ENCODE measurements at regions not wholly inside any gene's neighbourhood (a gene's known extent, or its start where the extent isn't known, plus 50 kb on each side); places are given as distances from the start of the nearest gene placed in this dataset.

DNA sequence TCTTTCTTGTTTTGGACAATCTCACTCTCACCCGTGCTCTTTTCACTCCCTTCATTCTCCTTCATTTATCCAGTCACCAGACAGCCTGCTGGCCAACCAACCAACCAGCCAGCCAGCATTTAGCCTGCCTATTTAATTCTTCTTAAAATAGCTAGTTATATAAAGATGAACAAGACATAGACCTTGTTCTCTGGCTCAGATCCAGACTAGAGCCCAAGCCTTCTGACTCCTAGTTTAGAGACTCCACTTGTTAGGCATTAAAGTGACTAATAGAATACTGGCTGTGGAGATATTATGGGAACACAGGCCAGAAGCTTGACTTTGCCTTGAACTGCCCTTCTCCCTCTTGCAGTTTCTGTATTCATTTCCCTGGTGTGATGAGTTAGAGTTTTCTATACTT lies 215.3 kb upstream of the THRB start:
- no peak overlapping the region for H4K5ac ChIP-seq (ENCODE audit: low read depth, low read length)
- H3K4ac ChIP-seq (ENCODE audit: low read depth, low read length), result no peak overlapping the region
- no peak overlapping the region for H3K4me2 ChIP-seq (ENCODE audit: low read depth, low read length)
- H3K79me1 ChIP-seq (ENCODE audit: low read depth in 1 of 2, low read length in 2 of 2), result no peaks in the 10 kb centered on the region
- CTCF ChIA-PET, result no interaction called here
- H3K18ac ChIP-seq (ENCODE audit: low read depth, low read length), result no peak overlapping the region
- POLR2A ChIA-PET (ENCODE audit: unreplicated experiment), result no interaction called here
- no peak overlapping the region for H3K27ac ChIP-seq (ENCODE audit: insufficient read depth, low read length)
- no peak overlapping the region for H3K9ac ChIP-seq (ENCODE audit: low read depth, low read length)
- H3K4me3 ChIP-seq (ENCODE audit: insufficient read depth, low read depth, low read length), result no peak overlapping the region
- DNase-seq (no peak), ATAC-seq (ENCODE audit: low read depth) (no peak)
- no peak overlapping the region for H2BK120ac ChIP-seq (ENCODE audit: low read depth, low read length)
- H2AK5ac ChIP-seq (ENCODE audit: low read depth, low read length), result no peak overlapping the region
- no peak overlapping the region for H4K91ac ChIP-seq (ENCODE audit: insufficient read depth, low read depth, low read length)
- BruUV-seq (replicated peaks), result no TSS peak
- no CpG with 5 or more reads among the region's 1 CpG for WGBS, 2 experiments (ENCODE audit: extremely low coverage in 2 of 2, insufficient read length in 1 of 2)
- dilution Hi-C loops (cut with HindIII; ENCODE audit: low sequenced_read_pairs, unreplicated experiment), result no loop called here
- H3K36me3 ChIP-seq (ENCODE audit: control insufficient read depth, insufficient read depth, low read length), result no peaks in the 10 kb centered on the region
- no peak overlapping the region for H3K14ac ChIP-seq (replicated peaks; ENCODE audit: low read depth, low read length)
- H4K20me1 ChIP-seq (ENCODE audit: insufficient read depth, low read length), result no peaks in the 10 kb centered on the region
- no peak overlapping the region for H4K8ac ChIP-seq (ENCODE audit: low read depth in 2 of 2, low read length in 2 of 2)
- H3K23ac ChIP-seq (ENCODE audit: low read depth, low read length), result no peak overlapping the region
- no peaks in the 10 kb centered on the region for H3K4me1 ChIP-seq (ENCODE audit: control insufficient read depth, insufficient read depth, low read length)
- no peak overlapping the region for H2BK5ac ChIP-seq (ENCODE audit: low read depth, low read length, poor library complexity, severe bottlenecking)
- H2AK9ac ChIP-seq (replicated peaks; ENCODE audit: low read depth, low read length, poor library complexity), result no peak overlapping the region
- H3K56ac ChIP-seq (ENCODE audit: extremely low read depth, insufficient read depth, low read length), result no peak overlapping the region
- no peak overlapping the region for H2BK20ac ChIP-seq (ENCODE audit: low read depth, low read length)
- H3K27me3 ChIP-seq (ENCODE audit: control insufficient read depth, insufficient read depth, low read length), result no peaks in the 10 kb centered on the region
- intact Hi-C loops (cut with micrococcal nuclease), result no loop called here
- H2BK15ac ChIP-seq (ENCODE audit: low read depth, low read length), result no peak overlapping the region
- TF ChIP-seq MAFK (IDR thresholded peaks at IDR 0.05; ENCODE audit: low read depth, low read length), result no peak
- TF ChIP-seq RCOR1 (IDR thresholded peaks at IDR 0.05; ENCODE audit: insufficient replicate concordance, low read length), result no peak
- TF ChIP-seq FOS (IDR thresholded peaks at IDR 0.05; ENCODE audit: low read depth, low read length), result no peak
- TF ChIP-seq RAD21 (IDR thresholded peaks at IDR 0.05; ENCODE audit: low read length), result no peak
- TF ChIP-seq MXI1 (IDR thresholded peaks at IDR 0.05; ENCODE audit: borderline replicate concordance, low read depth, low read length), result no peak
- no peak for TF ChIP-seq ELK1 (IDR thresholded peaks at IDR 0.05; ENCODE audit: borderline replicate concordance, low read depth, low read length)
- TF ChIP-seq CTCF (conservative IDR thresholded peaks at IDR 0.05; ENCODE audit: low read depth, low read length), result no peak
- TF ChIP-seq MAZ (IDR thresholded peaks at IDR 0.05; ENCODE audit: borderline replicate concordance, low read depth, low read length), result no peak
- TF ChIP-seq NFE2L2 (IDR thresholded peaks at IDR 0.05; ENCODE audit: low read depth, low read length), result no peak
- TF ChIP-seq CHD1 (IDR thresholded peaks at IDR 0.05; ENCODE audit: low read depth, low read length), result no peak
- no peak for TF ChIP-seq USF2 (IDR thresholded peaks at IDR 0.05; ENCODE audit: low read depth, low read length)
- no peak for TF ChIP-seq BHLHE40 (IDR thresholded peaks at IDR 0.05; ENCODE audit: low read depth, low read length)
- no peak for TF ChIP-seq CEBPB (IDR thresholded peaks at IDR 0.05; ENCODE audit: low read depth, low read length)
- no peak for TF ChIP-seq RFX5 (IDR thresholded peaks at IDR 0.05; ENCODE audit: low read depth, low read length)
- TF ChIP-seq SMC3 (IDR thresholded peaks at IDR 0.05; ENCODE audit: low read depth, low read length), result no peak
- TF ChIP-seq POLR2A (IDR thresholded peaks at IDR 0.05; ENCODE audit: low read depth, low read length), result no peak
- no peak overlapping the region for H2AFZ ChIP-seq (replicated peaks; ENCODE audit: low read length, poor library complexity)
- in situ Hi-C loops (cut with MboI; ENCODE audit: low sequenced_read_pairs), result no loop called here
- no peaks in the 10 kb centered on the region for H3K9me1 ChIP-seq (ENCODE audit: insufficient read depth, low read length)
- no peaks in the 10 kb centered on the region for H3K9me3 ChIP-seq (ENCODE audit: control insufficient read depth, insufficient read depth, low read length)
